Tibial nerve (tissue), 4 donors: ENCODE measurements at regions not wholly inside any gene's neighbourhood (a gene's known extent, or its start where the extent isn't known, plus 50 kb on each side); places are given as distances from the start of the nearest gene placed in this dataset.
"Not testable (repeated sequence)": the region's sequence is repeated elsewhere in the genome, so short reads cannot be mapped to it uniquely, and the experiment has no call there.

Experiments used
- DNase-seq, 2 donors: peaks; one replicate each; pipeline ENCODE4 v3.0.0-alpha.2; 2019; ENCODE audit warnings: low spot score in 2 of 2
- H3K27ac ChIP-seq, 4 donors: fragments of 200-600 bp; sonication (generic) in 3 of 4; one replicate each; pipeline ENCODE4 v1.5.1; 2017 to 2019; ENCODE audit warnings: mild to moderate bottlenecking in 1 of 4
- H3K27me3 ChIP-seq, 2 donors: fragments of 200-600 bp; sonication (generic) in 1 of 2; one replicate each; pipeline versions ENCODE4 v1.5.1 to v1.6.0; 2017 to 2019
- H3K36me3 ChIP-seq, 3 donors: fragments of 200-600 bp; sonication (generic); one replicate each; pipeline ENCODE4 v1.5.1; 2018 to 2019
- H3K4me1 ChIP-seq, 4 donors: fragments of 200-600 bp; sonication (generic) in 3 of 4; one replicate each; pipeline ENCODE4 v1.5.1; 2017 to 2019
- H3K4me3 ChIP-seq, 4 donors: fragments of 200-600 bp; sonication (generic) in 3 of 4; one replicate each; pipeline ENCODE4 v1.5.1; 2017 to 2019; ENCODE audit warnings: mild to moderate bottlenecking in 1 of 4, moderate library complexity in 1 of 4
- H3K9me3 ChIP-seq, 4 donors: fragments of 200-600 bp; sonication (generic) in 3 of 4; one replicate each; pipeline ENCODE4 v1.5.1; 2017 to 2019
- EP300 ChIP-seq, 2 donors: sonication (generic); formaldehyde crosslinking; IDR thresholded peaks; one replicate each; pipeline ENCODE4 v1.6.1; 2017; ENCODE audit warnings: antibody characterized with exemption in 2 of 2, mild to moderate bottlenecking in 1 of 2
- POLR2A ChIP-seq, 2 donors: fragments of 450-650 bp; IDR thresholded peaks; one replicate each; pipeline ENCODE4 v1.6.1; 2017; ENCODE audit warnings: antibody characterized with exemption in 2 of 2, mild to moderate bottlenecking in 2 of 2, moderate library complexity in 2 of 2
- WGBS, 2 donors: methylation state at CpG; one replicate each; pipeline ENCODE4 v1.1.5; 2018; 5-methylcytosine and 5-hydroxymethylcytosine counted together
- TF ChIP-seq, protein P1 (sequence below), 5 experiments: fragments of 200-600 bp in 3 of 5; fragments of 450-650 bp in 2 of 5; sonication (generic) in 3 of 5; IDR thresholded peaks; one replicate each; pipeline ENCODE4 v1.5.1; 2016 to 2019; ENCODE audit warnings: antibody characterized with exemption in 5 of 5, mild to moderate bottlenecking in 3 of 5, moderate library complexity in 2 of 5

- Histone ChIP-seq H3K4me3 (no peak overlapping the region), H3K27ac (no peak overlapping the region), H3K36me3 (no peaks in the 10 kb centered on the region)
Measured at GRCh38 chr4:10226756-10227155, 110.2 kb upstream of the WDR1 start.

GRCh38 chr4:10225096-10225495 is 108.5 kb upstream of the WDR1 start:
- no peak for DNase-seq
- Histone ChIP-seq H3K27me3 (no peaks in the 10 kb centered on the region), H3K9me3 (no peaks in the 10 kb centered on the region), H3K4me3 (no peak overlapping the region), H3K4me1 (no peaks in the 10 kb centered on the region), H3K36me3 (no peaks in the 10 kb centered on the region), H3K27ac (no peak overlapping the region)
- TF ChIP-seq EP300 (IDR thresholded peaks at IDR 0.05) (no peak), POLR2A (IDR thresholded peaks at IDR 0.05) (no peak)
- TF ChIP-seq, protein P1, sequence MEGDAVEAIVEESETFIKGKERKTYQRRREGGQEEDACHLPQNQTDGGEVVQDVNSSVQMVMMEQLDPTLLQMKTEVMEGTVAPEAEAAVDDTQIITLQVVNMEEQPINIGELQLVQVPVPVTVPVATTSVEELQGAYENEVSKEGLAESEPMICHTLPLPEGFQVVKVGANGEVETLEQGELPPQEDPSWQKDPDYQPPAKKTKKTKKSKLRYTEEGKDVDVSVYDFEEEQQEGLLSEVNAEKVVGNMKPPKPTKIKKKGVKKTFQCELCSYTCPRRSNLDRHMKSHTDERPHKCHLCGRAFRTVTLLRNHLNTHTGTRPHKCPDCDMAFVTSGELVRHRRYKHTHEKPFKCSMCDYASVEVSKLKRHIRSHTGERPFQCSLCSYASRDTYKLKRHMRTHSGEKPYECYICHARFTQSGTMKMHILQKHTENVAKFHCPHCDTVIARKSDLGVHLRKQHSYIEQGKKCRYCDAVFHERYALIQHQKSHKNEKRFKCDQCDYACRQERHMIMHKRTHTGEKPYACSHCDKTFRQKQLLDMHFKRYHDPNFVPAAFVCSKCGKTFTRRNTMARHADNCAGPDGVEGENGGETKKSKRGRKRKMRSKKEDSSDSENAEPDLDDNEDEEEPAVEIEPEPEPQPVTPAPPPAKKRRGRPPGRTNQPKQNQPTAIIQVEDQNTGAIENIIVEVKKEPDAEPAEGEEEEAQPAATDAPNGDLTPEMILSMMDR (IDR thresholded peaks at IDR 0.05), result no peak

More at GRCh38 chr4:10226756-10227155, 110.2 kb upstream of the WDR1 start:
- H3K9me3 ChIP-seq, result no peaks in the 10 kb centered on the region
- WGBS, 2 donors, result 63 to 76% methylated on average over 3 of the region's 3 CpGs
- no peaks in the 10 kb centered on the region for H3K27me3 ChIP-seq
- no peaks in the 10 kb centered on the region for H3K4me1 ChIP-seq
- TF ChIP-seq POLR2A (IDR thresholded peaks at IDR 0.05), result no peak
- TF ChIP-seq, protein P1 (IDR thresholded peaks at IDR 0.05), result no peak
- no peak for TF ChIP-seq EP300 (IDR thresholded peaks at IDR 0.05)
- DNase-seq, result no peak

- Histone ChIP-seq H3K4me3 (no peak overlapping the region), H3K9me3 (no peaks in the 10 kb centered on the region), H3K27me3 (no peaks in the 10 kb centered on the region), H3K27ac (no peak overlapping the region), H3K4me1 (no peaks in the 10 kb centered on the region), H3K36me3 (no peaks in the 10 kb centered on the region)
- DNase-seq, result no peak
- WGBS, 2 donors, result 86 to 97% methylated on average over 3 of the region's 3 CpGs
- no peak for TF ChIP-seq EP300 (IDR thresholded peaks at IDR 0.05)
- no peak for TF ChIP-seq POLR2A (IDR thresholded peaks at IDR 0.05)
- TF ChIP-seq, protein P1 (IDR thresholded peaks at IDR 0.05), result no peak
Measured at GRCh38 chr4:10223782-10224181, 107.2 kb upstream of the WDR1 start.

DNA sequence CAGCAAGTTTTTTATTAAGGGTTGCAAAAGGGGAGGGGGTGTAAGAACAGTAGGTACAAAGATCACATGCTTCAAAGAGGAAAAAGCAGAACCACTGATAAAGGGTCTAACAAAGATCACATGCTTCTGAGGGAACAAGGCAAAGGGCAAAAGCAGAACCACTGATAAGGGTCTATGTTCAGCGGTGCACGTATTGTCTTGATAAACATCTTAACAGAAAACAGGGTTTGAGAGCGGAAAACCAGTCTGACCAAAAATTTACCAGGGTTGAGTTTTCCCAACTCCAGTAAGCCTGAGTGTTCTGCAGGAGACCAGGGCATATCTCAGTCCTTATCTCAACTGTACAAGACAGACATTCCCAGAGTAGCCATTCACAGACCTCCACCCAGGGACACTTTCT is 96.9 kb upstream of the WDR1 start:
- not testable (repeated sequence) for H3K4me3 ChIP-seq, H3K36me3 ChIP-seq, H3K27me3 ChIP-seq, H3K9me3 ChIP-seq, DNase-seq, H3K27ac ChIP-seq, H3K4me1 ChIP-seq
- WGBS, 2 donors, result 85 to 94% methylated on average over 3 of the region's 3 CpGs

DNA sequence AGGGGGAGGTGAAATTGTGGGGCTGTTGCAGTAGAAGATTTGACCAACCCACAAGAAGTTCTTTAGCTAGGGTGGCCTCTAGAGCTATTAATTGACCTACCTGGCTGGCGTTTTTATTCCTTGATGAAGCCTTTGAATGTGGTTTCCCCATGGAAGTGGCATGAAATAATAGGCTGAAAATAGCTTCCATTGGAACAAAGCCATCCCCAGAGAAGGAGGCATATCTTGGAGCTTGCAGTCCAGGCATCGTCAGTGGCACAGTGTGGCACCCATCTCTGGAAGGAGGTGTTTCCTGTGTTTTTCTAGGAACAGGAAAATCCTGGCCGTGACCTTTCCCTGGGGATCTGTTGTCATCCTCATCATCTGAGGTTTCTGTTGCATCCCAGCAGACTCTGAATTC is 96.3 kb upstream of the WDR1 start:
- H3K4me1 ChIP-seq, result no peaks in the 10 kb centered on the region
- 68 to 79% methylated on average over 3 of the region's 3 CpGs for WGBS, 2 donors
- H3K27ac ChIP-seq, result no peak overlapping the region

More for the DNA sequence above, 96.3 kb upstream of the WDR1 start:
- no peak for DNase-seq
- no peak overlapping the region for H3K4me3 ChIP-seq
- TF ChIP-seq EP300 (IDR thresholded peaks at IDR 0.05) (no peak), POLR2A (IDR thresholded peaks at IDR 0.05) (no peak)
- TF ChIP-seq, protein P1 (IDR thresholded peaks at IDR 0.05), result no peak
- H3K36me3 ChIP-seq, result no peaks in the 10 kb centered on the region
- no peaks in the 10 kb centered on the region for H3K27me3 ChIP-seq
- no peaks in the 10 kb centered on the region for H3K9me3 ChIP-seq
